ENCODE measurements at regions not wholly inside any gene's neighbourhood (a gene's known extent, or its start where the extent isn't known, plus 50 kb on each side); places are given as distances from the start of the nearest gene placed in this dataset.

GRCh38 chr13:104286566-104287290, 1220.5 kb upstream of the SLC10A2 start:
- TF ChIP-seq EZH2 (IDR thresholded peaks at IDR 0.05; ENCODE audit: borderline replicate concordance, low read length) = no peak
- TF ChIP-seq, protein P1, sequence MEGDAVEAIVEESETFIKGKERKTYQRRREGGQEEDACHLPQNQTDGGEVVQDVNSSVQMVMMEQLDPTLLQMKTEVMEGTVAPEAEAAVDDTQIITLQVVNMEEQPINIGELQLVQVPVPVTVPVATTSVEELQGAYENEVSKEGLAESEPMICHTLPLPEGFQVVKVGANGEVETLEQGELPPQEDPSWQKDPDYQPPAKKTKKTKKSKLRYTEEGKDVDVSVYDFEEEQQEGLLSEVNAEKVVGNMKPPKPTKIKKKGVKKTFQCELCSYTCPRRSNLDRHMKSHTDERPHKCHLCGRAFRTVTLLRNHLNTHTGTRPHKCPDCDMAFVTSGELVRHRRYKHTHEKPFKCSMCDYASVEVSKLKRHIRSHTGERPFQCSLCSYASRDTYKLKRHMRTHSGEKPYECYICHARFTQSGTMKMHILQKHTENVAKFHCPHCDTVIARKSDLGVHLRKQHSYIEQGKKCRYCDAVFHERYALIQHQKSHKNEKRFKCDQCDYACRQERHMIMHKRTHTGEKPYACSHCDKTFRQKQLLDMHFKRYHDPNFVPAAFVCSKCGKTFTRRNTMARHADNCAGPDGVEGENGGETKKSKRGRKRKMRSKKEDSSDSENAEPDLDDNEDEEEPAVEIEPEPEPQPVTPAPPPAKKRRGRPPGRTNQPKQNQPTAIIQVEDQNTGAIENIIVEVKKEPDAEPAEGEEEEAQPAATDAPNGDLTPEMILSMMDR (IDR thresholded peaks at IDR 0.05; ENCODE audit: low read length) = no peak
